GM21717 (cell line): ENCODE measurements at regions not wholly inside any gene's neighbourhood (a gene's known extent, or its start where the extent isn't known, plus 50 kb on each side); places are given as distances from the start of the nearest gene placed in this dataset.
A peak's percentile ranks its signal among the peaks of the same experiment; 100 is the strongest.
"Not testable (repeated sequence)": the region's sequence is repeated elsewhere in the genome, so short reads cannot be mapped to it uniquely, and the experiment has no call there.

ENCODE experiments used
- ATAC-seq: cut with Tn5 transposase; IDR thresholded peaks from one replicate; pipeline ENCODE4 v1.9.1; 2021; ENCODE audit warnings: mild to moderate bottlenecking, moderate library complexity; ENCODE audit not compliant: unreplicated experiment

- ATAC-seq: no peak
These were observed 346.4 kb downstream of the CDC5L start for GRCh38 chr6:44733868-44734267.

- peak; percentile 28 for ATAC-seq
These were observed 347.6 kb downstream of the CDC5L start for GRCh38 chr6:44734886-44735629.

GRCh38 chr6:44735630-44735963 is 348.1 kb downstream of the CDC5L start:
- peak; percentile 45 for ATAC-seq

GRCh38 chr6:44737341-44737740 is 349.8 kb downstream of the CDC5L start:
- ATAC-seq: no peak

GRCh38 chr6:44737829-44738528 is 350.5 kb downstream of the CDC5L start:
- no peak for ATAC-seq

GRCh38 chr6:44738601-44739146 is 351.2 kb downstream of the CDC5L start:
- peak; percentile 40 for ATAC-seq

GRCh38 chr6:44739181-44739580 is 351.7 kb downstream of the CDC5L start:
- no peak for ATAC-seq

GRCh38 chr6:44740566-44741120 is 353.1 kb downstream of the CDC5L start:
- ATAC-seq: no peak

GRCh38 chr6:44742201-44742600 is 354.7 kb downstream of the CDC5L start:
- ATAC-seq: no peak

- ATAC-seq: no peak
These were observed 355.4 kb downstream of the CDC5L start for GRCh38 chr6:44742828-44743372.

GRCh38 chr6:44760116-44760515 is 372.6 kb downstream of the CDC5L start:
- not testable (repeated sequence) for ATAC-seq

GRCh38 chr6:44761046-44761445 is 373.5 kb downstream of the CDC5L start:
- no peak for ATAC-seq

GRCh38 chr6:44762496-44762895 is 375.0 kb downstream of the CDC5L start:
- no peak for ATAC-seq

GRCh38 chr6:44771647-44772415 is 384.3 kb downstream of the CDC5L start:
- no peak for ATAC-seq

GRCh38 chr6:44772838-44773237 is 385.3 kb downstream of the CDC5L start:
- ATAC-seq: no peak

GRCh38 chr6:44775121-44775520 is 387.6 kb downstream of the CDC5L start:
- no peak for ATAC-seq

GRCh38 chr6:44776344-44776743 is 388.8 kb downstream of the CDC5L start:
- ATAC-seq: no peak

GRCh38 chr6:44778513-44778912 is 391.0 kb downstream of the CDC5L start:
- no peak for ATAC-seq
